K562 (cell line): ENCODE measurements at regions not wholly inside any gene's neighbourhood (a gene's known extent, or its start where the extent isn't known, plus 50 kb on each side); places are given as distances from the start of the nearest gene placed in this dataset.
A peak's percentile ranks its signal among the peaks of the same experiment; 100 is the strongest.

Experiments used
- ATAC-seq: fragments of 200-7000 bp; cut with Tn5 transposase; 3 replicates; pipeline ENCODE4 v1.9.1; 2020; ENCODE audit warnings: moderate library complexity
- BruUV-seq: library from RNA; stranded (reverse); fragments of 400-500 nt; replicated peaks from 2 replicates; lab custom pipeline; 2021; lab: Mats Ljungman, UMichigan
- CTCF ChIA-PET: fragments of 300-600 bp; formaldehyde crosslinking; extraction: SDS; loops from one replicate; lab custom pipeline; 2021; ENCODE audit warnings: low intra/inter-chr PET ratio; lab: Yijun Ruan, JAX
- POLR2A ChIA-PET: fragments of 300-600, 350-650 bp; sonication (Branson Sonifier 250); formaldehyde crosslinking; extraction: SDS; loops from one replicate; lab custom pipeline; 2021; ENCODE audit warnings: antibody characterized with exemption, inconsistent platforms; lab: Yijun Ruan, JAX
- DNase-seq, 4 experiments: peaks; one replicate each; pipeline versions ENCODE4 v3.0.0 to v3.0.0-alpha.2; 2011 to 2018; ENCODE audit warnings: low spot score in 3 of 4, mixed read lengths in 3 of 4; ENCODE audit errors: extremely low read depth in 1 of 4
- FAIRE-seq: peaks from 2 replicates; lab custom pipeline; 2011; peaks lifted over from hg19 to GRCh38; lab: Jason Lieb, UNC
- H2AFZ ChIP-seq: 2 replicates; pipeline ENCODE4 v1.6.0; 2011; ENCODE audit warnings: low read depth, low read length, control low read depth, inconsistent platforms
- H3K27ac ChIP-seq: fragments of 200-600 bp; 3 replicates; pipeline ENCODE4 v1.8.0; 2011; ENCODE audit warnings: low read depth, mild to moderate bottlenecking, control low read depth, inconsistent platforms, low read length, moderate library complexity, mixed read lengths; ENCODE audit errors: extremely low read depth
- H3K27me3 ChIP-seq, 2 experiments: fragments of 300-600 bp in 1 of 2; 2 replicates in 1 of 2; 3 replicates in 1 of 2; pipeline versions ENCODE4 v1.6.0 to v1.8.0; 2011; ENCODE audit warnings: inconsistent platforms in 2 of 2, low read length in 2 of 2, mild to moderate bottlenecking in 1 of 2, mixed read lengths in 1 of 2, moderate library complexity in 1 of 2; ENCODE audit not compliant: control insufficient read depth in 2 of 2, insufficient read depth in 2 of 2
- H3K36me3 ChIP-seq: fragments of 300-600 bp; 3 replicates; pipeline ENCODE4 v1.8.0; 2011; ENCODE audit warnings: mild to moderate bottlenecking, low read length, inconsistent platforms; ENCODE audit not compliant: control insufficient read depth, insufficient read depth
- H3K4me1 ChIP-seq, 2 experiments: fragments of 200-600 bp in 1 of 2; replicated peaks in 1 of 2; 2 replicates in 1 of 2; 3 replicates in 1 of 2; pipeline versions ENCODE4 v1.5.1 to v1.8.0; 2011; ENCODE audit warnings: inconsistent platforms in 2 of 2, low read length in 2 of 2, mild to moderate bottlenecking in 1 of 2, mixed read lengths in 1 of 2, moderate library complexity in 1 of 2; ENCODE audit not compliant: control insufficient read depth in 2 of 2, insufficient read depth in 2 of 2
- H3K4me2 ChIP-seq: 2 replicates; pipeline ENCODE4 v1.6.1; 2011; ENCODE audit warnings: low read length, control low read depth, inconsistent platforms, mixed read lengths; ENCODE audit not compliant: insufficient read depth
- H3K4me3 ChIP-seq: fragments of 200-600 bp; sonication (generic), shearing (Covaris generic); 2 replicates; pipeline ENCODE4 v1.5.1; 2016; ENCODE audit warnings: control low read depth, inconsistent platforms
- H3K79me2 ChIP-seq: fragments of 200-600 bp; 3 replicates; pipeline ENCODE4 v1.8.0; 2011; ENCODE audit warnings: low read length, inconsistent platforms; ENCODE audit not compliant: control insufficient read depth, insufficient read depth
- H3K9ac ChIP-seq, 2 experiments: 2 replicates each; pipeline versions ENCODE4 v1.6.0 to v1.6.1; 2011; ENCODE audit warnings: low read depth in 2 of 2, low read length in 2 of 2, control low read depth in 1 of 2, inconsistent platforms in 1 of 2, mild to moderate bottlenecking in 1 of 2, mixed read lengths in 1 of 2; ENCODE audit not compliant: insufficient read depth in 1 of 2
- H3K9me1 ChIP-seq: one replicate; pipeline ENCODE4 v1.6.0; 2011; ENCODE audit warnings: inconsistent platforms, mild to moderate bottlenecking, low read length, moderate library complexity; ENCODE audit not compliant: control insufficient read depth, insufficient read depth
- H3K9me3 ChIP-seq: replicated peaks from 2 replicates; pipeline ENCODE4 v1.5.1; 2011; ENCODE audit warnings: low read depth, low read length, inconsistent platforms; ENCODE audit not compliant: control insufficient read depth, insufficient read depth
- H4K20me1 ChIP-seq: replicated peaks from 2 replicates; pipeline ENCODE4 v1.6.1; 2011; ENCODE audit warnings: low read length, inconsistent platforms, mixed read lengths; ENCODE audit not compliant: control insufficient read depth, insufficient read depth
- BRCA1 ChIP-seq, 2 experiments: fragments of 450-650 bp in 1 of 2; sonication (generic) in 1 of 2; formaldehyde crosslinking in 1 of 2; IDR thresholded peaks; 2 replicates each; pipeline versions ENCODE4 v1.5.0 to v1.6.1; 2017 to 2020; ENCODE audit warnings: mild to moderate bottlenecking in 1 of 2, missing genetic modification reagents in 1 of 2
- CGGBP1 ChIP-seq: fragments of 250-450 bp; sonication (Bioruptor Pico); IDR thresholded peaks from 2 replicates; pipeline ENCODE4 v1.9.0; 2021; ENCODE audit warnings: mild to moderate bottlenecking
- NBN ChIP-seq: fragments of 450-650 bp; IDR thresholded peaks from 2 replicates; pipeline ENCODE4 v1.6.1; 2016; ENCODE audit warnings: low read depth, mild to moderate bottlenecking
- NCOA4 ChIP-seq: fragments of 450-650 bp; IDR thresholded peaks from 2 replicates; pipeline ENCODE4 v1.6.1; 2018; ENCODE audit warnings: mild to moderate bottlenecking; ENCODE audit not compliant: partially characterized antibody
- NEUROD1 ChIP-seq: fragments of 150-350 bp; IDR thresholded peaks from 2 replicates; pipeline ENCODE4 v1.6.1; 2014; ENCODE audit warnings: borderline replicate concordance, low read length, low read depth; ENCODE audit not compliant: partially characterized antibody
- NFIX ChIP-seq: fragments of 250-450 bp; sonication (Bioruptor Pico); IDR thresholded peaks from 2 replicates; pipeline ENCODE4 v1.4.0; 2020; ENCODE audit warnings: low read depth, mild to moderate bottlenecking, moderate library complexity
- PHF8 ChIP-seq: fragments of 200-600 bp; sonication (generic); IDR thresholded peaks from 2 replicates; pipeline ENCODE4 v1.6.1; 2012; ENCODE audit warnings: mixed run types, mild to moderate bottlenecking, inconsistent platforms, low read length, moderate library complexity, borderline replicate concordance
- RB1 ChIP-seq: fragments of 450-650 bp; IDR thresholded peaks from 2 replicates; pipeline ENCODE4 v1.6.1; 2017; ENCODE audit warnings: low read depth, mild to moderate bottlenecking
- SAP30 ChIP-seq: fragments of 200-600 bp; sonication (generic); IDR thresholded peaks from 2 replicates; pipeline ENCODE4 v1.6.1; 2012; ENCODE audit warnings: borderline replicate concordance, low read depth, mild to moderate bottlenecking, moderate library complexity, low read length, control low read depth, inconsistent platforms; ENCODE audit not compliant: insufficient read depth, poor library complexity, severe bottlenecking
- ZBTB1 ChIP-seq: sonication (generic); formaldehyde crosslinking; IDR thresholded peaks from 2 replicates; pipeline ENCODE4 v1.8.1; 2023; ENCODE audit warnings: missing genetic modification reagents, low read depth, mild to moderate bottlenecking, borderline replicate concordance
- ZNF717 ChIP-seq: fragments of 250-450 bp; sonication (Bioruptor Pico); IDR thresholded peaks from 2 replicates; pipeline ENCODE4 v1.5.0; 2021
- WGBS: fragments of 100-300 bp; shearing (Covaris generic); methylation state at CpG from one replicate; pipeline ENCODE4 v1.1.6; 2016; ENCODE audit warnings: low coverage, mixed read lengths; ENCODE audit not compliant: insufficient coverage; ENCODE audit errors: missing lambda C conversion rate; 5-methylcytosine and 5-hydroxymethylcytosine counted together
- in situ Hi-C: fragments of 300-500 bp; cut with MboI; formaldehyde crosslinking; loops from 4 replicates; pipeline ENCODE4 v1.15.0; 2018; ENCODE audit warnings: inconsistent platforms, mixed read lengths
- intact Hi-C: fragments of 100-400 bp; cut with micrococcal nuclease; formaldehyde crosslinking; loops from 2 replicates; pipeline ENCODE4 v1.14.2; 2022
- TF ChIP-seq, protein P1 (sequence below), 3 experiments: fragments of 200-800 bp in 1 of 3; sonication (Bioruptor generic) in 1 of 3; sonication (generic) in 1 of 3; formaldehyde crosslinking in 1 of 3; IDR thresholded peaks; 2 replicates each; pipeline versions ENCODE4 v1.6.1 to v1.8.0; 2016 to 2022; ENCODE audit warnings: mild to moderate bottlenecking in 2 of 3, missing compliant biosample characterization in 2 of 3, missing genetic modification characterization in 2 of 3, missing genetic modification reagents in 1 of 3
- TF ChIP-seq, protein P2 (sequence below): fragments of 200-800 bp; sonication (Bioruptor generic); IDR thresholded peaks from 2 replicates; pipeline ENCODE4 v1.6.1; 2017; ENCODE audit warnings: missing genetic modification characterization, missing compliant biosample characterization
- TF ChIP-seq, protein P3 (sequence below): fragments of 250-450 bp; sonication (Bioruptor Pico); IDR thresholded peaks from 2 replicates; pipeline ENCODE4 v1.8.0; 2022; ENCODE audit warnings: moderate library complexity, mild to moderate bottlenecking, inconsistent platforms

DNA sequence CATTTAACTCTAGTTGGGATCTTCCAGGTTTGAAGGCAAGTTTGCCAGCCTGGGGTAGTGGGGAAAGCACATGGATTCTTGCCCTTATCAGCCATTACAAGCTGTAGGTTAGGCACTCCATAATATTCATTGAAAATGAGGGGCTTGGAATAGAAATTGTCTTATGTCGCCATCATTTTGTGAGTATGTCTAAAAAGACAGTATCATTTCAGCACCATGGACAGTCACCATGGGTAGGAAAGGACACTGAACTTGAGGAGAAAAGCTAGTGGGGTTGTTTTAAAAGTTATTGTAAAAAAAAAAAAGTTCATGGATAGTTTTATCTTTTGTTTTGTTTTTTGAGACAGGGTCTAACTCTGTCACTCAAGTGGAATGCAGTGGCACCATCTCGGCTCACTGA, 356.1 kb downstream of the HNRNPD start:
- 6% methylated on average over 2 of the region's 2 CpGs for WGBS
- peak; percentile 14 to 44 (median 20) for DNase-seq
- no TSS peak for BruUV-seq
- no peak for TF ChIP-seq PHF8
- no peak for TF ChIP-seq NBN
- no peak for TF ChIP-seq NCOA4
- TF ChIP-seq, protein P1, sequence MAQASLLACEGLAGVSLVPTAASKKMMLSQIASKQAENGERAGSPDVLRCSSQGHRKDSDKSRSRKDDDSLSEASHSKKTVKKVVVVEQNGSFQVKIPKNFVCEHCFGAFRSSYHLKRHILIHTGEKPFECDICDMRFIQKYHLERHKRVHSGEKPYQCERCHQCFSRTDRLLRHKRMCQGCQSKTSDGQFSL (CRISPR knock-in tag; IDR thresholded peaks at IDR 0.05): no peak
- TF ChIP-seq, protein P1 (tag; IDR thresholded peaks at IDR 0.05): no peak
- TF ChIP-seq RB1: no peak
- TF ChIP-seq, protein P2, sequence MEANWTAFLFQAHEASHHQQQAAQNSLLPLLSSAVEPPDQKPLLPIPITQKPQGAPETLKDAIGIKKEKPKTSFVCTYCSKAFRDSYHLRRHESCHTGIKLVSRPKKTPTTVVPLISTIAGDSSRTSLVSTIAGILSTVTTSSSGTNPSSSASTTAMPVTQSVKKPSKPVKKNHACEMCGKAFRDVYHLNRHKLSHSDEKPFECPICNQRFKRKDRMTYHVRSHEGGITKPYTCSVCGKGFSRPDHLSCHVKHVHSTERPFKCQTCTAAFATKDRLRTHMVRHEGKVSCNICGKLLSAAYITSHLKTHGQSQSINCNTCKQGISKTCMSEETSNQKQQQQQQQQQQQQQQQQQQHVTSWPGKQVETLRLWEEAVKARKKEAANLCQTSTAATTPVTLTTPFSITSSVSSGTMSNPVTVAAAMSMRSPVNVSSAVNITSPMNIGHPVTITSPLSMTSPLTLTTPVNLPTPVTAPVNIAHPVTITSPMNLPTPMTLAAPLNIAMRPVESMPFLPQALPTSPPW (CRISPR knock-in tag): 0 out of 2 replicates have a peak, but pooled peaks have one; percentile 16
- TF ChIP-seq ZNF717 (CRISPR knock-in tag): no peak
- TF ChIP-seq, protein P3, sequence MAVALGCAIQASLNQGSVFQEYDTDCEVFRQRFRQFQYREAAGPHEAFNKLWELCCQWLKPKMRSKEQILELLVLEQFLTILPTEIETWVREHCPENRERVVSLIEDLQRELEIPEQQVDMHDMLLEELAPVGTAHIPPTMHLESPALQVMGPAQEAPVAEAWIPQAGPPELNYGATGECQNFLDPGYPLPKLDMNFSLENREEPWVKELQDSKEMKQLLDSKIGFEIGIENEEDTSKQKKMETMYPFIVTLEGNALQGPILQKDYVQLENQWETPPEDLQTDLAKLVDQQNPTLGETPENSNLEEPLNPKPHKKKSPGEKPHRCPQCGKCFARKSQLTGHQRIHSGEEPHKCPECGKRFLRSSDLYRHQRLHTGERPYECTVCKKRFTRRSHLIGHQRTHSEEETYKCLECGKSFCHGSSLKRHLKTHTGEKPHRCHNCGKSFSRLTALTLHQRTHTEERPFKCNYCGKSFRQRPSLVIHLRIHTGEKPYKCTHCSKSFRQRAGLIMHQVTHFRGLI (CRISPR knock-in tag): 0 out of 2 replicates have a peak, but pooled peaks have one; percentile 16
- no peak for TF ChIP-seq CGGBP1 (CRISPR knock-in tag)
- TF ChIP-seq ZBTB1 (CRISPR knock-in tag): no peak
- TF ChIP-seq BRCA1 (IDR thresholded peaks at IDR 0.05): no peak
- no peak for TF ChIP-seq BRCA1 (CRISPR knock-in tag; IDR thresholded peaks at IDR 0.05)
- no peak for TF ChIP-seq NEUROD1
- TF ChIP-seq SAP30: no peak
- no peak for TF ChIP-seq NFIX (CRISPR knock-in tag)

More for the DNA sequence above, 356.1 kb downstream of the HNRNPD start:
- Histone ChIP-seq H3K4me1 (no peaks in the 10 kb centered on the region), H3K36me3 (no peaks in the 10 kb centered on the region), H3K79me2 (no peaks in the 10 kb centered on the region), H3K9me1 (no peaks in the 10 kb centered on the region), H4K20me1 (no peaks in the 10 kb centered on the region), H3K4me3 (no peak overlapping the region), H3K4me2 (no peak overlapping the region), H3K9me3 (no peaks in the 10 kb centered on the region), H3K27me3 (no peaks in the 10 kb centered on the region), H3K9ac (no peak overlapping the region), H3K27ac (no peak overlapping the region), H2AFZ (no peak overlapping the region)
- CTCF ChIA-PET: no interaction called here
- intact Hi-C loops (no loop called here), in situ Hi-C loops (no loop called here)
- FAIRE-seq (peak; percentile 55), ATAC-seq (no peak)
- POLR2A ChIA-PET: no interaction called here
